H9 (cell line): ENCODE measurements at regions not wholly inside any gene's neighbourhood (a gene's known extent, or its start where the extent isn't known, plus 50 kb on each side); places are given as distances from the start of the nearest gene placed in this dataset.

ENCODE experiments used
- DNase-seq: peaks from one replicate; pipeline ENCODE4 v3.0.0-alpha.2; 2017
- H2AFZ ChIP-seq: one replicate; pipeline ENCODE4 v1.6.1; 2013; ENCODE audit warnings: mild to moderate bottlenecking, low read length, control low read depth, moderate library complexity
- H2AK5ac ChIP-seq: 2 replicates; pipeline ENCODE4 v1.6.1; 2013; ENCODE audit warnings: low read length, control low read depth, mixed read lengths; ENCODE audit not compliant: insufficient read length
- H2BK120ac ChIP-seq: one replicate; pipeline ENCODE4 v1.6.1; 2013; ENCODE audit warnings: low read depth, mild to moderate bottlenecking, low read length, control low read depth, inconsistent platforms; ENCODE audit not compliant: poor library complexity, severe bottlenecking
- H2BK12ac ChIP-seq: 2 replicates; pipeline ENCODE4 v1.6.1; 2013; ENCODE audit warnings: low read length, control low read depth, mixed read lengths, low read depth; ENCODE audit not compliant: insufficient read length
- H2BK15ac ChIP-seq: 2 replicates; pipeline ENCODE4 v1.6.1; 2013; ENCODE audit warnings: low read depth, low read length, control low read depth
- H2BK20ac ChIP-seq: one replicate; pipeline ENCODE4 v1.6.1; 2013; ENCODE audit warnings: low read depth, mild to moderate bottlenecking, low read length, control low read depth, inconsistent platforms; ENCODE audit not compliant: poor library complexity, severe bottlenecking
- H2BK5ac ChIP-seq: 2 replicates; pipeline ENCODE4 v1.6.1; 2013; ENCODE audit warnings: low read length, control low read depth, mixed read lengths; ENCODE audit not compliant: insufficient read length
- H3K14ac ChIP-seq: 2 replicates; pipeline ENCODE4 v1.6.1; 2013; ENCODE audit warnings: low read length, control low read depth; ENCODE audit not compliant: insufficient read depth
- H3K18ac ChIP-seq: 2 replicates; pipeline ENCODE4 v1.6.1; 2013; ENCODE audit warnings: low read depth, mild to moderate bottlenecking, mixed read lengths, low read length, control low read depth; ENCODE audit not compliant: insufficient read length
- H3K23ac ChIP-seq: 2 replicates; pipeline ENCODE4 v1.6.1; 2013; ENCODE audit warnings: low read length, control low read depth, mixed read lengths, low read depth; ENCODE audit not compliant: insufficient read length
- H3K23me2 ChIP-seq: 2 replicates; pipeline ENCODE4 v1.6.1; 2013; ENCODE audit warnings: low read depth, mild to moderate bottlenecking, mixed read lengths, low read length, control low read depth; ENCODE audit not compliant: insufficient read length, poor library complexity, severe bottlenecking
- H3K27ac ChIP-seq: 2 replicates; pipeline ENCODE4 v1.5.1; 2013; ENCODE audit warnings: low read length, control low read depth, mixed read lengths, low read depth; ENCODE audit not compliant: insufficient read length
- H3K27me3 ChIP-seq: 2 replicates; pipeline ENCODE4 v1.6.1; 2013; ENCODE audit warnings: low read length, control low read depth, inconsistent platforms; ENCODE audit not compliant: insufficient read depth
- H3K4ac ChIP-seq: 2 replicates; pipeline ENCODE4 v1.6.1; 2013; ENCODE audit warnings: low read depth, mild to moderate bottlenecking, control low read depth, inconsistent platforms, low read length, moderate library complexity
- H3K4me1 ChIP-seq: 2 replicates; pipeline ENCODE4 v1.6.1; 2013; ENCODE audit warnings: low read length, control low read depth, inconsistent platforms; ENCODE audit not compliant: insufficient read depth
- H3K4me2 ChIP-seq: 2 replicates; pipeline ENCODE4 v1.6.1; 2013; ENCODE audit warnings: low read length, control low read depth, mixed read lengths; ENCODE audit not compliant: insufficient read length, insufficient read depth
- H3K56ac ChIP-seq: 2 replicates; pipeline ENCODE4 v1.6.1; 2013; ENCODE audit warnings: low read depth, mild to moderate bottlenecking, mixed read lengths, low read length, control low read depth; ENCODE audit not compliant: insufficient read length
- H3K79me1 ChIP-seq: 2 replicates; pipeline ENCODE4 v1.6.1; 2013; ENCODE audit warnings: low read depth, mild to moderate bottlenecking, moderate library complexity, low read length, control low read depth, inconsistent platforms; ENCODE audit not compliant: insufficient read depth, poor library complexity, severe bottlenecking
- H3K79me2 ChIP-seq: 2 replicates; pipeline ENCODE4 v1.6.1; 2013; ENCODE audit warnings: low read length, control low read depth, inconsistent platforms; ENCODE audit not compliant: insufficient read depth
- H3K9ac ChIP-seq: 2 replicates; pipeline ENCODE4 v1.6.1; 2013; ENCODE audit warnings: low read length, control low read depth, mixed read lengths; ENCODE audit not compliant: insufficient read length; ENCODE audit errors: extremely low read depth
- H3K9me3 ChIP-seq: one replicate; pipeline ENCODE4 v1.6.1; 2013; ENCODE audit warnings: low read depth, low read length, inconsistent platforms; ENCODE audit not compliant: control insufficient read depth
- H3T11ph ChIP-seq: one replicate; pipeline ENCODE4 v1.6.1; 2013; ENCODE audit warnings: mild to moderate bottlenecking, low read length, control low read depth, inconsistent platforms
- H4K20me1 ChIP-seq: one replicate; pipeline ENCODE4 v1.6.1; 2013; ENCODE audit not compliant: control insufficient read depth, insufficient read length, insufficient read depth
- H4K5ac ChIP-seq: 2 replicates; pipeline ENCODE4 v1.6.1; 2013; ENCODE audit warnings: low read depth, mild to moderate bottlenecking, mixed read lengths, low read length, control low read depth; ENCODE audit not compliant: insufficient read length
- H4K8ac ChIP-seq: replicated peaks from 2 replicates; pipeline ENCODE4 v1.6.1; 2013; ENCODE audit warnings: low read length, control low read depth, mixed read lengths, low read depth; ENCODE audit not compliant: insufficient read length
- H4K91ac ChIP-seq: 2 replicates; pipeline ENCODE4 v1.6.1; 2013; ENCODE audit warnings: low read depth, mild to moderate bottlenecking, moderate library complexity, mixed read lengths, low read length, control low read depth; ENCODE audit not compliant: insufficient read length
- H3K27ac Mint-ChIP-seq, 3 experiments: 2 replicates in 2 of 3; 3 replicates in 1 of 3; pipeline ENCODE4 v1.8.0; 2020 to 2021; ENCODE audit warnings: mixed read lengths in 3 of 3, mild to moderate bottlenecking in 1 of 3, moderate library complexity in 1 of 3
- H3K27me3 Mint-ChIP-seq: 2 replicates; pipeline ENCODE4 v1.8.0; 2021; ENCODE audit warnings: low read depth, mild to moderate bottlenecking, moderate library complexity, mixed read lengths
- H3K36me3 Mint-ChIP-seq, 3 experiments: 2 replicates in 2 of 3; 3 replicates in 1 of 3; pipeline ENCODE4 v1.8.0; 2020 to 2021; ENCODE audit warnings: low read depth in 3 of 3, mixed read lengths in 3 of 3; ENCODE audit not compliant: insufficient read depth in 1 of 3
- H3K4me1 Mint-ChIP-seq, 2 experiments: 2 replicates each; pipeline ENCODE4 v1.8.0; 2020; ENCODE audit warnings: mixed read lengths in 2 of 2
- H3K4me3 Mint-ChIP-seq, 2 experiments: 2 replicates in 1 of 2; 3 replicates in 1 of 2; pipeline ENCODE4 v1.8.0; 2020 to 2021; ENCODE audit warnings: mild to moderate bottlenecking in 2 of 2, mixed read lengths in 2 of 2, moderate library complexity in 1 of 2
- H3K9me3 Mint-ChIP-seq, 2 experiments: 2 replicates in 1 of 2; 3 replicates in 1 of 2; pipeline ENCODE4 v1.8.0; 2020; ENCODE audit warnings: mild to moderate bottlenecking in 2 of 2, mixed read lengths in 2 of 2, moderate library complexity in 1 of 2
- TF ChIP-seq, protein P1 (sequence below): fragments of 200-600 bp; sonication (generic); conservative IDR thresholded peaks from 3 replicates; pipeline ENCODE4 v1.8.0; 2021; ENCODE audit warnings: antibody characterized with exemption, mild to moderate bottlenecking

GRCh38 chr11:24239930-24240329 is 256.9 kb upstream of the LUZP2 start:
- Histone ChIP-seq H3K27ac (no peak overlapping the region), H4K20me1 (no peaks in the 10 kb centered on the region), H4K8ac (no peak overlapping the region), H2AFZ (no peak overlapping the region), H2BK120ac (no peak overlapping the region), H2BK5ac (no peak overlapping the region), H3K9ac (no peak overlapping the region), H2BK15ac (no peak overlapping the region), H3T11ph (no peak overlapping the region), H3K18ac (no peak overlapping the region), H3K4me2 (no peak overlapping the region), H4K91ac (no peak overlapping the region), H3K79me1 (no peaks in the 10 kb centered on the region), H2AK5ac (no peak overlapping the region), H3K4ac (no peak overlapping the region), H3K4me1 (no peaks in the 10 kb centered on the region), H3K14ac (no peak overlapping the region), H3K56ac (no peak overlapping the region), H3K79me2 (no peaks in the 10 kb centered on the region), H3K23ac (no peak overlapping the region), H3K27me3 (no peaks in the 10 kb centered on the region), H2BK12ac (no peak overlapping the region), H3K23me2 (no peaks in the 10 kb centered on the region), H2BK20ac (no peak overlapping the region), H4K5ac (no peak overlapping the region), H3K9me3 (no peaks in the 10 kb centered on the region)
- Mint-ChIP-seq H3K27ac (no peak overlapping the region), H3K27me3 (no peaks in the 10 kb centered on the region), H3K36me3 (peaks cover 0 to 2% (median 0%) of the 10 kb centered on the region in 3 experiments; a peak in 2 of 7 replicates), H3K4me3 (no peak overlapping the region), H3K9me3 (peaks cover 2 to 6% of the 10 kb centered on the region in 2 experiments; a peak in 2 of 5 replicates), H3K4me1 (no peaks in the 10 kb centered on the region)
- TF ChIP-seq, protein P1, sequence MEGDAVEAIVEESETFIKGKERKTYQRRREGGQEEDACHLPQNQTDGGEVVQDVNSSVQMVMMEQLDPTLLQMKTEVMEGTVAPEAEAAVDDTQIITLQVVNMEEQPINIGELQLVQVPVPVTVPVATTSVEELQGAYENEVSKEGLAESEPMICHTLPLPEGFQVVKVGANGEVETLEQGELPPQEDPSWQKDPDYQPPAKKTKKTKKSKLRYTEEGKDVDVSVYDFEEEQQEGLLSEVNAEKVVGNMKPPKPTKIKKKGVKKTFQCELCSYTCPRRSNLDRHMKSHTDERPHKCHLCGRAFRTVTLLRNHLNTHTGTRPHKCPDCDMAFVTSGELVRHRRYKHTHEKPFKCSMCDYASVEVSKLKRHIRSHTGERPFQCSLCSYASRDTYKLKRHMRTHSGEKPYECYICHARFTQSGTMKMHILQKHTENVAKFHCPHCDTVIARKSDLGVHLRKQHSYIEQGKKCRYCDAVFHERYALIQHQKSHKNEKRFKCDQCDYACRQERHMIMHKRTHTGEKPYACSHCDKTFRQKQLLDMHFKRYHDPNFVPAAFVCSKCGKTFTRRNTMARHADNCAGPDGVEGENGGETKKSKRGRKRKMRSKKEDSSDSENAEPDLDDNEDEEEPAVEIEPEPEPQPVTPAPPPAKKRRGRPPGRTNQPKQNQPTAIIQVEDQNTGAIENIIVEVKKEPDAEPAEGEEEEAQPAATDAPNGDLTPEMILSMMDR = no peak
- no peak for DNase-seq
